ENCODE measurements at regions not wholly inside any gene's neighbourhood (a gene's known extent, or its start where the extent isn't known, plus 50 kb on each side); places are given as distances from the start of the nearest gene placed in this dataset.

GRCh38 chr9:2303056-2303455, 287.9 kb downstream of the SMARCA2 start:
- TF ChIP-seq POLR2AphosphoS5 (IDR thresholded peaks at IDR 0.05), result no peak
- no peak for TF ChIP-seq POLR2A (IDR thresholded peaks at IDR 0.05)
